GM12872 (cell line): ENCODE measurements at regions not wholly inside any gene's neighbourhood (a gene's known extent, or its start where the extent isn't known, plus 50 kb on each side); places are given as distances from the start of the nearest gene placed in this dataset.

Source experiments
- TF ChIP-seq, protein P1 (sequence below): IDR thresholded peaks from 3 replicates; pipeline ENCODE4 v1.5.1; 2011; ENCODE audit warnings: low read depth, mild to moderate bottlenecking, low read length, moderate library complexity; ENCODE audit not compliant: insufficient read depth

DNA sequence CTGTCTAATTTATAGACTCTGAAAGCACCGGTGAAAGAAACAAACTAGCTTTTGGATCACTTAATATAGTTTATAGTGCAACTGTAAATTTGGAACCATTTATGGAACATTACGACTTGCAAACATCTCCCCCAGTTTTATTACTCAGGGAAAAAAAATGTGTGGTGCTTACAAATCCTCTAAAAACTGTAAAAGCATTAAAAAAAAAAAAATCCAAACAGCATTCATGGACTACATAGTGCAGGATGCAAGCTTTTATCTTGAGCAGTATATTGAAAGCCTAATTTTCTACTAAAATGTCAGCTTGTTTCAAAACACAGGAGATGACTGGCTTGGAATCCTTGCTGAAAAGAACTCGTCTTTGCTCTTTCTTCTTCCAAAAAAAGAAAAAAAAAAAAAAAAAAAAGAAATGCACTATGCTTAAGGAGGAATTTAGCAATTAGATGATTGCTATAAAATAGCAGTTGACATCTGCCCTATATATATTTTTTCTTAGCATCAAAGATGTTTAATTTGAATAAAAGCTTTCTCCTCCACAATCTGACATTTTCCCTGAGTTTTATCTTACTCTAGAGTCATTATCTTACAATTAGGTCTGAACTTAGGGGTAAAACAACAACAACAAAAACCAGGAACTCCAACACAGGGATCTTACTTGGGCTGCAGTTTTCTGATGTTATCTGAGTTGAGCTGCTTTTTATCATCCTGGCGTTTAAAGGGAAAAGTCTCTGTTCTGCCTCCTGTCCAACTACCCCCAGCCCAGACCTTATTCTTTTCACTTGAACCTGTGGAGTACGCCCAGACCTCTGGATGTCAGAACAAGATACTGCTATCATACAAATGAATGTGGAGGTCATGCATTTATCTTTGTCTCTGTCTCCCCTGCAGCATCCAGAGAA is 62.6 kb upstream of the PDZRN3 start:
- TF ChIP-seq, protein P1, sequence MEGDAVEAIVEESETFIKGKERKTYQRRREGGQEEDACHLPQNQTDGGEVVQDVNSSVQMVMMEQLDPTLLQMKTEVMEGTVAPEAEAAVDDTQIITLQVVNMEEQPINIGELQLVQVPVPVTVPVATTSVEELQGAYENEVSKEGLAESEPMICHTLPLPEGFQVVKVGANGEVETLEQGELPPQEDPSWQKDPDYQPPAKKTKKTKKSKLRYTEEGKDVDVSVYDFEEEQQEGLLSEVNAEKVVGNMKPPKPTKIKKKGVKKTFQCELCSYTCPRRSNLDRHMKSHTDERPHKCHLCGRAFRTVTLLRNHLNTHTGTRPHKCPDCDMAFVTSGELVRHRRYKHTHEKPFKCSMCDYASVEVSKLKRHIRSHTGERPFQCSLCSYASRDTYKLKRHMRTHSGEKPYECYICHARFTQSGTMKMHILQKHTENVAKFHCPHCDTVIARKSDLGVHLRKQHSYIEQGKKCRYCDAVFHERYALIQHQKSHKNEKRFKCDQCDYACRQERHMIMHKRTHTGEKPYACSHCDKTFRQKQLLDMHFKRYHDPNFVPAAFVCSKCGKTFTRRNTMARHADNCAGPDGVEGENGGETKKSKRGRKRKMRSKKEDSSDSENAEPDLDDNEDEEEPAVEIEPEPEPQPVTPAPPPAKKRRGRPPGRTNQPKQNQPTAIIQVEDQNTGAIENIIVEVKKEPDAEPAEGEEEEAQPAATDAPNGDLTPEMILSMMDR: no peak

DNA sequence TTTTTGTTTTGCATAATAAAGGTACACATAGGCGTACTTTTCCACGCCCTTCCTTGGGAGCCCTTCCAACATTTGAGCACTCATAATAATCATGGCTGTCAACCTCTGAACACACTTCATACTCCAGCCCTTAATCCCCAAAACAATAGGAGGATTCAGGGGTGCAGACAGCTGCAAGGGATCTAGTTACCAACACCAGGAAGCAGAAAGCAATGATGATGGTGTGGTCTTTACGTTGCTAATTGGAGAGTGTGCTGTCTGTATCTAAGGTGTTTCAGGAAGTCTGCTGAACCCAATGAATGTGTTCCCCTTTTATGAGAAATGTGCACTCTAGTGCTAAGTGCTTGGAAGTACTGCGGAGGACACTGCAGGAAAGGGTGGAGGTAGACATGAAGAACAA is 60.3 kb upstream of the PDZRN3 start:
- TF ChIP-seq, protein P1: no peak

DNA sequence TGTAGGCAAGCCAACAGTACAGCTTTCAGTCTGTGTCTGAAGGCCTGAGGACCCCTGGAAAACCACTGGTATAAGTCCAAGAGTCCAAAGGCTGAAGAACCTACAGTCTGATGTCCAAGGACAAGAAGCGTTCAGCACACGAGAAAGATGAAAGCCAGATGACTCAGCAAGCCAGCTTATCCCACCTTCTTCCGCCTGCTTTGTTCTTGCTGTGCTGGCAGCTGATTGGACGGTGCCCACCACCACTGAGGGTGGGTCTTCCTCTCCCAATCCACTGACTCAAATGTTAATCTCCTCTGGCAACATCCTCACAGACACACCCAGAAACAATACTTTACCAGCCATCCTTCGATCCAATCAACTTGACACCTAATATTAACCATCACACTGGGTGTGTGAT is 59.0 kb upstream of the PDZRN3 start:
- TF ChIP-seq, protein P1: no peak

DNA sequence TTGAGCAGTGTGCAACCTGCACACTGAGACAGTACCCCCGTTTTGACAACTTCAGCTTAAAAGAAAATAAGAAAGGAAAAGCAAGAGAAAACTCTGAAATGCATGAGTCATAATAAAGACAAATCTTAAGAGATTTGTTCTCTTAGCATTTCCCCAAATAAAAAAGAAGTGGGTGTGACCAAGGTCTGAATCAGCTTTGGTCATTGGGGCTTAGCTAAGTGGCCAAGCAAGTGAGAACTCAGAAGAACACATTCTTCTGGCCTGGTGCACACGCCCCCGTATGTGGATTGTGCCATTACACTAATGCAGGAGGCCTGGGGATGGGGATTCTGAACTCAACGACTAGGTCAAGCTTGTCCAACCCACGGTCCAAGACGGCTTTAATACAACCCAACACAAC is 56.9 kb upstream of the PDZRN3 start:
- TF ChIP-seq, protein P1: no peak

DNA sequence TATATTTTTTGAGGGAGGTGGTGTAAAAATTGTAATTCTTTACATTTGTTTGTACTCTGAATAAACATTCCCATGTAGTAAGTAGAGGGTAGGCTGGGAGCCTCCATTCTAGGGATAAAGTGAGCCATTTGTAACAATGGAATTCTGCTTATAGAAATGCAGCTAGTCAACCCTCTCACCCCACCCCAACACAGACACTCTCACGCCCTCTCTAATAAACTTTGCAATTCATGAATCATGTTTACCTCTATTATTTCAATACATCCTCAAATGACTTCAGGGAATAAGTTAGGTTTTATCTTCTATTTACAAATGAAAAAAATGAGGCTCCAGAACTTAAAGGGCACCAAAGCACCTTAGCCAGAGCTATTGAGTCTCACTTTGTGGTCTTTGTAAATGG is 56.5 kb upstream of the PDZRN3 start:
- TF ChIP-seq, protein P1: no peak

DNA sequence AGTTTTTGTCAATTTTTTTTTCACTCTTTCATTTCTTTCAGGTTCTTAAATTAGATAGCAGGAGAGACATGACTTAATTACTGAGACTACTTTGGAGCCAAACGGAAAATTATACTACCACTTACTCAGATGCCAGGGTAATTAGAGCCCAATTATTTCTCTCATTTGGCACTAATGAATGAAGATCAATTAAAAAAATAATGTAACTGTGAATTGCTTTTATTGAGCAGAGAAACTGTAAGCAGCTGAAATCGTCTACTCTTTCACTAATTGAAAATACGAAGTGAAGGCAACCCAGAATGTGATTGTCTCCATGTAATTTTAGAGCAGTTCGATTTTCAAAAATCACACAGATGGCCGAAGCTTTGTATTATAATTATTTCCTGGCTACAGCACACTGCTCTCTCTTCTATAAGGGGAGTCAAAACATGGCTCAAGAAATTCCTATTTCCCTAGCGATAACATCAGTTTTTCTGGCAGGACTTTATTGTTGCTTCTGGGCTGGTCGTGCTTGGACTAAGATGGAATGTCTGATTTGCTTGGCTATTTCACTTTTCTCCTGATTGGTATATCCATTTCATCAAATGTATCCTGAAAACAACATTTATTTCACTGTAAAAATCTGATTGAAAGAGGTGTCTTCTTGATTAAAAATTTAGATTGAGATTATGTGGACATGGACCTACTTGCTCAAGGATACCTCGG is 55.8 kb upstream of the PDZRN3 start:
- TF ChIP-seq, protein P1: no peak

DNA sequence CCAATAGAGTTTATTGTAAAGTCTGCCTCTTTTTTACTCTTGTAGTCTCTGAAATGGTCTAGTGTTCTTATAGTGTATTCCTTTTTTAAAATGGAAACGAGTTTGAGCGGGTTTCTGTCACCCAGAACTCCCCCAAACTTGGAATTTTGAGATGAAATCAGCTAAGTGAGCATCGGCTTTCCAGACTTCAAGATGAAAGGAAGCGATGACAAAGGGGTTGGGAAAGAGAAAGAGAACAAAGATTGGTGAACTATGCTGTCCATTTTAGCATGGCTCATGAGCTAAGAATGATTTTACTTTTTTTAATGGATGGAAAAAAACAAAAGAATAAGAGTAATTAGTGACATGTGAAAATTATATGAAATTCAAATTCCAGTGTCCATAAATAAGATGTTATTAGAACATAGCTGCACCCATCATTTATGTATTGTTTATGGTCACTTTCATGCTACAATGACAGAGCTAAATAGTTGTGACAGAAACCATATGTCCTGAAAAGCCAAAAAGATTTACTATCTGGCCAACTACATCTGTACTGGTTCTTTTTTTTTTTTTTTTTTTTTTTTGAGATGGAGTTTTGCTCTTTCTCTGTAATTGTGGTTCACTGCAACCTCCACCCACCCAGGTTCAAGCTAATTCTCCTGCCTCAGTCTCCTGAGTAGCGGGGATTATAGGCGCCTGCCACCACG is 52.7 kb upstream of the PDZRN3 start:
- TF ChIP-seq, protein P1: no peak
